Endodermal cell (in vitro differentiated cells): ENCODE measurements at regions not wholly inside any gene's neighbourhood (a gene's known extent, or its start where the extent isn't known, plus 50 kb on each side); places are given as distances from the start of the nearest gene placed in this dataset.

Experiments used
- DNase-seq: peaks from one replicate; pipeline ENCODE4 v3.0.0-alpha.2; 2017
- H3K27ac ChIP-seq: 2 replicates; pipeline ENCODE4 v1.5.1; 2013; ENCODE audit warnings: mild to moderate bottlenecking, low read depth, low read length, moderate library complexity
- H3K27me3 ChIP-seq: 2 replicates; pipeline ENCODE4 v1.6.1; 2013; ENCODE audit warnings: mild to moderate bottlenecking, low read length, moderate library complexity; ENCODE audit not compliant: insufficient read depth, control insufficient read depth, poor library complexity, severe bottlenecking
- H3K36me3 ChIP-seq: 2 replicates; pipeline ENCODE4 v1.7.0; 2013; ENCODE audit warnings: mild to moderate bottlenecking, low read length, moderate library complexity; ENCODE audit not compliant: control insufficient read depth, insufficient read depth
- H3K4me1 ChIP-seq: one replicate; pipeline ENCODE4 v1.7.0; 2013; ENCODE audit warnings: low read length; ENCODE audit not compliant: control insufficient read depth, insufficient read depth
- H3K4me3 ChIP-seq: 2 replicates; pipeline ENCODE4 v1.5.1; 2013; ENCODE audit warnings: mild to moderate bottlenecking, low read length, moderate library complexity
- H3K9ac ChIP-seq: 2 replicates; pipeline ENCODE4 v1.6.1; 2013; ENCODE audit warnings: mild to moderate bottlenecking, low read length, moderate library complexity; ENCODE audit not compliant: poor library complexity, severe bottlenecking; ENCODE audit errors: extremely low read depth
- H3K9me3 ChIP-seq: 2 replicates; pipeline ENCODE4 v1.6.1; 2013; ENCODE audit warnings: mild to moderate bottlenecking, low read length, moderate library complexity; ENCODE audit not compliant: control insufficient read depth
- H3K27ac Mint-ChIP-seq: 2 replicates; pipeline ENCODE4 v1.8.0; 2020; ENCODE audit warnings: mixed read lengths
- H3K27me3 Mint-ChIP-seq: 2 replicates; pipeline ENCODE4 v1.8.0; 2021; ENCODE audit warnings: mild to moderate bottlenecking, mixed read lengths; ENCODE audit not compliant: insufficient read depth
- H3K36me3 Mint-ChIP-seq: 2 replicates; pipeline ENCODE4 v1.8.0; 2020; ENCODE audit warnings: low read depth, mixed read lengths
- H3K4me1 Mint-ChIP-seq: 2 replicates; pipeline ENCODE4 v1.8.0; 2020; ENCODE audit warnings: mixed read lengths
- H3K4me3 Mint-ChIP-seq: 2 replicates; pipeline ENCODE4 v1.8.0; 2020; ENCODE audit warnings: mild to moderate bottlenecking, moderate library complexity, mixed read lengths
- H3K9me3 Mint-ChIP-seq: 2 replicates; pipeline ENCODE4 v1.8.0; 2020; ENCODE audit warnings: mild to moderate bottlenecking, mixed read lengths
- WGBS, 2 experiments: methylation state at CpG; one replicate each; pipeline versions ENCODE4 v1.1.5 to v1.1.7; 2013; ENCODE audit warnings: missing lambda C conversion rate in 2 of 2, mixed read lengths in 1 of 2; ENCODE audit not compliant: insufficient coverage in 1 of 2, insufficient read length in 1 of 2; 5-methylcytosine and 5-hydroxymethylcytosine counted together
- TF ChIP-seq, protein P1 (sequence below): fragments of 200-600 bp; sonication (generic); conservative IDR thresholded peaks from 2 replicates; pipeline ENCODE4 v1.5.0; 2021; ENCODE audit warnings: antibody characterized with exemption, mild to moderate bottlenecking

DNA sequence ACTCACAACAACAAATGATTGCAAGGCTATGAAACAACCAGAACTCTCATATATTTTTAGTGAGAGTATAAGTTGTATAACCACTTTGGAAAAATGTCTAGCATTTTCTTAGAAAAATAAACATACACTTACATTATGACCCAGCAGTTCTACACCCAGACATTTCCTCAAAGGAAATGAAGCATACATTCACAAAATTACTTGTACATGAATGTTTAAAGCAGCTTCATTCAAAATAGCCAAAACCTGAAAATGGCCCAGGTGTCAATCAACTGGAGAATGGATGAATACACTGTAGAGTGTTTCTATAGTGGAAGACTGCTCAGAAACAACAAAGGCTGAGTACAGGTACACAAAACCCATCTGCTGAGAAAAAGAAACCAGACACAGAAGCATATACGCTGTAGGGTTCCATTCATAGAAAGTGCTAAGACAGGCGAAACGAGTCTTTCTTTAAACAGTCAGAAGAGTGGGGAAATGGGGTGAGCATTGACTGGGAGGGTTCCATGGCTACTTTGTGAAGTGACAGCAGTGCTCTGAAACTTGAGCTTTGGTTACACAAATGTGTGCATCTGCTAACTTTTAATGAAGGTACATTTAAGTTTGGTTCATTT, 799.0 kb downstream of the DCDC2C start:
- no peaks in the 10 kb centered on the region for H3K4me1 ChIP-seq
- H3K36me3 ChIP-seq: no peaks in the 10 kb centered on the region
- Mint-ChIP-seq H3K27ac (no peak overlapping the region), H3K27me3 (no peaks in the 10 kb centered on the region), H3K4me1 (no peaks in the 10 kb centered on the region), H3K9me3 (no peaks in the 10 kb centered on the region), H3K36me3 (no peaks in the 10 kb centered on the region), H3K4me3 (no peak overlapping the region)
- 84 to 90% methylated on average over 3 of the region's 3 CpGs for WGBS, 2 experiments
- no peak for DNase-seq
- no peak overlapping the region for H3K27ac ChIP-seq
- no peaks in the 10 kb centered on the region for H3K27me3 ChIP-seq
- no peaks in the 10 kb centered on the region for H3K9me3 ChIP-seq
- H3K4me3 ChIP-seq: no peak overlapping the region
- no peak overlapping the region for H3K9ac ChIP-seq
- TF ChIP-seq, protein P1, sequence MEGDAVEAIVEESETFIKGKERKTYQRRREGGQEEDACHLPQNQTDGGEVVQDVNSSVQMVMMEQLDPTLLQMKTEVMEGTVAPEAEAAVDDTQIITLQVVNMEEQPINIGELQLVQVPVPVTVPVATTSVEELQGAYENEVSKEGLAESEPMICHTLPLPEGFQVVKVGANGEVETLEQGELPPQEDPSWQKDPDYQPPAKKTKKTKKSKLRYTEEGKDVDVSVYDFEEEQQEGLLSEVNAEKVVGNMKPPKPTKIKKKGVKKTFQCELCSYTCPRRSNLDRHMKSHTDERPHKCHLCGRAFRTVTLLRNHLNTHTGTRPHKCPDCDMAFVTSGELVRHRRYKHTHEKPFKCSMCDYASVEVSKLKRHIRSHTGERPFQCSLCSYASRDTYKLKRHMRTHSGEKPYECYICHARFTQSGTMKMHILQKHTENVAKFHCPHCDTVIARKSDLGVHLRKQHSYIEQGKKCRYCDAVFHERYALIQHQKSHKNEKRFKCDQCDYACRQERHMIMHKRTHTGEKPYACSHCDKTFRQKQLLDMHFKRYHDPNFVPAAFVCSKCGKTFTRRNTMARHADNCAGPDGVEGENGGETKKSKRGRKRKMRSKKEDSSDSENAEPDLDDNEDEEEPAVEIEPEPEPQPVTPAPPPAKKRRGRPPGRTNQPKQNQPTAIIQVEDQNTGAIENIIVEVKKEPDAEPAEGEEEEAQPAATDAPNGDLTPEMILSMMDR: no peak

DNA sequence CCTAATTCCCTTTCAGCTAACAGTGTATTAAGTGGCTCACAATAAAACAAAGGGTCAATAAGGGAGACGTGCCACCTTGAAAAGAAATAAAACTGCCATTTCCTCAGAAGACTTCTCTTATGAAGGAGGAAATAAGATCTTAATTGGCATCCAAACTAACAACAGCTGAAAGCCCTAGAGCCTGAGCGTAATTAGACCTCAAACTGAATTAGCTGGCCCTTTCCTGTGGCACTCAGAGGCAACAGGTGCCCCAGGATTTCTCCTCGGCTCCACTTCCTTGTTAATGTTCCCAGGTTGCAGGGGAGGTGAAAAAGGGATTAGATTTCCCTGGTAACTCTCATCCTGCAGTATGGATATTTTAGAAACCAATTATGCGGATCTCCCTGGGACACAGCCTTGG, 804.3 kb downstream of the DCDC2C start:
- Mint-ChIP-seq H3K9me3 (no peaks in the 10 kb centered on the region), H3K4me1 (no peaks in the 10 kb centered on the region), H3K4me3 (no peak overlapping the region), H3K27me3 (no peaks in the 10 kb centered on the region), H3K36me3 (no peaks in the 10 kb centered on the region), H3K27ac (no peak overlapping the region)
- Histone ChIP-seq H3K36me3 (no peaks in the 10 kb centered on the region), H3K9ac (no peak overlapping the region), H3K4me3 (no peak overlapping the region), H3K4me1 (no peaks in the 10 kb centered on the region), H3K27ac (no peak overlapping the region), H3K27me3 (no peaks in the 10 kb centered on the region), H3K9me3 (no peaks in the 10 kb centered on the region)
- no peak for DNase-seq
- 85 to 100% methylated on average over 1 to 4 of the region's 4 CpGs for WGBS, 2 experiments
- TF ChIP-seq, protein P1: no peak

DNA sequence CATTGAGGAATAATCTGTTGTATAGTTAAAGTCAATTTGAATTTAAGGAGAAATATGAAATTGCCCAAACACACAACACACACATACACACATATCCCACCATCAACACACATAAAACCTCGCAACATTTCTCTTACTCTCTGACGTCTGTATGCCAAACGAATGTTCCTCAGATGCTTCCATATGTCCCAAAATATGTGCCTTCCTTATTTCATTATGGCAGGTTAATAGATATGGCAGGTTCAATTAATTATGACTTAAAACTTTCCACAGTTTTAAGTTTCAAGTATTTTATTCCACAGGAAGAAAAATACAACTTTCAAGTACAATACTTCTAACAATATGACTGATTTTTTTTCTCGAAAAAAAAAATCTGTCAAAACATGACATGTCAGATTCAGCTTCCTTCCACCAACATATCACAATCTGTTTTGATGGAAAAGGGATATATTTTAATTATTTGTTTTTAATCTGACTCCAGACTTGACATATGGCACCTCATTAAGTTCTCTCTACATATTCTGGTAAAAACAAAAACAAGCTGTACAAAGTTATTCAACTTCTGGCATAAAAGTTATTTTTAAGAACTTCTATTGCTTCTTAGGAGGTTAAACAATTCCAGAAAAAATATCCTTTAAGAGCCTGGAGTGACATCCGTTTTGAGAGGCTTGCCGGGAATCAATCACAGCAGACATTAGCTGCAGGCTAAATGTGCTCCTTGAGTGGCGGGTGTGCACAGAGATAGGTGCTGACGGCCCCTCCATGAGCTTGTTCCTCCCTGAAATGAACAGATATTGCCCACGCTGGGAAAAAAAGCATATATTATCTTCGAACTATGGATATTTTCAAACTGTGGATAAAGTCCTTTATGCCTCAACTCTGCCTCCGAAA, 812.7 kb downstream of the DCDC2C start:
- H3K9me3 Mint-ChIP-seq: no peaks in the 10 kb centered on the region
- Histone ChIP-seq H3K9me3 (no peaks in the 10 kb centered on the region), H3K36me3 (no peaks in the 10 kb centered on the region), H3K4me1 (peaks cover 9% of the 10 kb centered on the region), H3K27me3 (no peaks in the 10 kb centered on the region), H3K9ac (no peak overlapping the region), H3K27ac (no peak overlapping the region), H3K4me3 (no peak overlapping the region)
- peaks cover 5% of the 10 kb centered on the region for H3K4me1 Mint-ChIP-seq
- 83 to 92% methylated on average over 7 to 11 of the region's 11 CpGs for WGBS, 2 experiments
- no peak overlapping the region for H3K4me3 Mint-ChIP-seq
- H3K27ac Mint-ChIP-seq: no peak overlapping the region
- no peaks in the 10 kb centered on the region for H3K36me3 Mint-ChIP-seq
- TF ChIP-seq, protein P1: no peak
- no peaks in the 10 kb centered on the region for H3K27me3 Mint-ChIP-seq
- no peak for DNase-seq
